HG03354 (cell line): ENCODE measurements at regions not wholly inside any gene's neighbourhood (a gene's known extent, or its start where the extent isn't known, plus 50 kb on each side); places are given as distances from the start of the nearest gene placed in this dataset.

ENCODE experiments used
- ATAC-seq: cut with Tn5 transposase; IDR thresholded peaks from one replicate; pipeline ENCODE4 v1.9.1; 2021; ENCODE audit warnings: mild to moderate bottlenecking; ENCODE audit not compliant: unreplicated experiment, poor library complexity, severe bottlenecking

DNA sequence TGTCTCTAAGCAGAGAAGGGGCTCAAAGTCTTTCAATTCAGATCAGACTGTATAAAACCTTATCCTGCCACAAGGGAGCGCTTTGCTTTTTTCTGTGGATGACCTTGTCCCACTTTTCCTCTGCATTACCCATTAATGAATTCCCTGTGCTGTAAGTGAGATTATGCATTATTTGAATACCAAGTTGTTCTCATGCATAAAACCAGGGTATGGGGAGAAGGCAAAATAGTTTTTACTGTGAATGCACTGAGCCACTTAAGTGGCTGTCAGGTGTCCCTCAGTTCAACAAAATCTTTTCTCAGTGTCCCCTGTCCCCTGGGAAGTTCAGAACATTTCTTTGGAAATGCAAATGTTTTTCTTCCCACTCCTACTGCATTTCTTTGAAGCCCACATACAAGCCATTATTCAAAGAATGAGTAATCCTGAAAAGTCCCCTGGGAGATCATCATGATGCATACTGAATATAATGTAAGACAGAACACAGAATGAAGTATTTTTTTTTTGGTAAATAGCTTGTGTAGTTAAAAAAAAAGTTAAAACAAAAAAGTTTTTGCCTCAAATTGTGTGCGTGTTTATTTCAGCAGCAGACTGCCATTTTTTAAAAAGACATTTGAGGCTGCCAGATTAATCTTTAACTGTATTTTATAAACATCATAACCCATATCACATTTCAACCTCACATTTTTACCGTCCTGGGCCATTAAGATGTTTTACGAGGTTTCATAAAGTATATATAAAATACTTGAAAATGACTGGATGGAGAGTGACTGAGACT is 506.7 kb upstream of the PCDH9 start:
- ATAC-seq: no peak

DNA sequence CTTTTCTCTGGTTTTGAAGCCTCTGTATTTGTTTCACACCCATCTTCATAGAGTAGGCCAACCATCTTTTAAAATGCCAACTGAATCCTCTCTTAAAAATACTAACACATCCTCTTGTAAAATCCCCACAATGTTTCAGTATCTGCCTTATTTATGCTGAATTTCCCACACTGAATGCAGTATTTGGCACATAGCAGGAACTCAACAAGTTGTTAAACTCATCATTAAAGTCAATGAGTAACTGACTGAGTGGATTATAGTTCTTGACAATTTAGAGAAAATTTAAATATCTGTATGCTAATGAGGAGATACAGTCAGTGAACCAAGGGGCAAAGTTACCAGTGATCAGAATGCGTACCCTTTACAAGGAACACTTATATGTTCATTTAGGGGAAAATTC is 505.5 kb upstream of the PCDH9 start:
- ATAC-seq: no peak

DNA sequence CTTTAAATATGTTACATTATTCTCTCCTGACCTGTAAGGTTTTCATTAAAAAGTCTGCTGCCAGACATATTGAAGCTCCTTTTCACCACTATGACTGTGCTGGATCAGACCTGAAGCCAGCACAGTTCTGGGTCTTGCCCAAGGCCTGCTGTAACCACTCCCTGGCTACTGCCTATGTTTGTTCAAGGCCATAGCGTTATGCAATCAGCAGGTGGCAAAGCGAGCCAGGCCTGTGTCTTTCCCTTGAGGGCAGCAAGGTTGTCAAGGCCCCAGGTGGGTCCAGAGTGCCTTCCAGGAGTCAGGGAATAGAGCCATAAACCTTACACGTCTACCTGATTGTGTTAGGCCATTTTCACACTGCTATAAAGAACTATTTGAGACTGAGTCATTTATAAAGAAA is 496.8 kb upstream of the PCDH9 start:
- ATAC-seq: no peak

GRCh38 chr13:67725999-67726398 is 495.9 kb upstream of the PCDH9 start:
- ATAC-seq: no peak

DNA sequence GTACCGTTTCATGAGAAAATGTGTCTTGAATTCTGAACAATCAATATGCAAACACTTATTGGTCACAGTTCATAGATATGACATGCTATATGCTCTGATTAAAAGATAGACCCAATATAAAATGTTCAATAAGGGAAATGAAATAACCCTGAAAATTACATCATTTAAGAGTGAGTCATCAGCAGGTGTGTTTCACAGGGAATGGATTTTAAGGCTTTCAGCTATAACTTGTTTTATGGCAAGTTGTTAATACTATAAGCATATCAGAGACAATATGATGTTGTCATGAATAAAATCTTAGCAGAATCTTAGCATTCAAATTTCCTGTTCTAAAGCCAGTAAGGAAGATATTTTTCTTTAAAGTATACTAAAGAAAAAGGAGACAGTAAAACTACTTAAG is 483.4 kb upstream of the PCDH9 start:
- no peak for ATAC-seq

DNA sequence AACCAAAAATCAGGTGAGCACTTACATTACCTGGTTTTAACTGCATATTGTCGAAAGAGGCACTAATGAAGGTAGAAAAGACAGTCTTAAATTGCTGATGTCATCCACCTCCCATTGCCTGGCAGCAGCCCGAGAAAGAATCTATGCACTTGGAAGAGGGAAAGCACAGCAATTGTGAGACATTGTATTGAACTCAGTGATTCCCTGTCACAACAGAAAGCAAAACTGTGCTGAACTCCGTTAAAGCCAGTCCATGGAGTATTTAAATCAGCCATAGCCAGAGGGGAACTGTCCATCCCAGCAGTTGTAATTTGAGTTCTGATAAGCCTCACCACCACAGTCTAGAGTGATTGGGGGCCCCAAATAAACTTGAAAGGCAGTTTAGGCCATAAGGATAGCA is 466.6 kb upstream of the PCDH9 start:
- no peak for ATAC-seq

DNA sequence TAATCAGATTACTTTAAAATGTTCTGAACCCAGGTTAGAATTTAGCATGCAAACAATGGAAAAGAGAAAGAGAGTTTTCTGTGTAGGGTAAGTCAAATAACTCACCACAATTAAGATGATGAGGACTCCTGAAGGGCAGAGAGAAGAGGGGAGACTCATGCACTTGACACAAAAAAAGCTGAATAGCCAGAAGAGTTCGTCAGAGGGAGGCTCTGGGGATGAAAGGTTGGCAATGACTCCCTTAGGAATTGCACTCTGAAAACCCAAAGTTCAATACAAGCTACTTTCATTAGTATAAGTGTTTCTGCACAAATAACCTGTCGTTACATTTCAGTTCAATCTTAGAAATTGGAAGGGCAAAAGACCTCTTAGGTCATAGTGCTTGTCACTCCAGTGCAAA is 434.4 kb upstream of the PCDH9 start:
- ATAC-seq: no peak

- ATAC-seq: no peak
Observed at GRCh38 chr13:67662997-67663396, 432.9 kb upstream of the PCDH9 start.

DNA sequence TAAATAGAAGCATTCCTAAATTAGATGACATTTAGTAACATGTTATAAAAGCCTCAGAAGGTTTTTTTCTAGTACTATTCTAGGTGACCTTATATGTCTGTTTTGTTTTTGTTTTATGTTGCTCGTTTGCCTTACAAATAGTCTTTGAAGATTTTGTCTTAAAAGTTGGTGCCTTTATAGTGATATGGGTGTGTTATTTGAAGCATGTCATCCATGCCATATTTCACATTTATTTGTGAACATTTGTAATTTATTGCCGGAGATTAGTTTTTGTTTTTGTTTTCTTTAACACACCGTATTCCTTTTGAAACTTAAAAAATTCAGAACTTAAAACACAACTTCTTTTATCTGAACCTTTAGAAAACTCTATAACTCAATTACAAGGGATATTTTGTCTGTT is 422.8 kb upstream of the PCDH9 start:
- no peak for ATAC-seq

GRCh38 chr13:67651908-67652465 is 421.9 kb upstream of the PCDH9 start:
- ATAC-seq: no peak

DNA sequence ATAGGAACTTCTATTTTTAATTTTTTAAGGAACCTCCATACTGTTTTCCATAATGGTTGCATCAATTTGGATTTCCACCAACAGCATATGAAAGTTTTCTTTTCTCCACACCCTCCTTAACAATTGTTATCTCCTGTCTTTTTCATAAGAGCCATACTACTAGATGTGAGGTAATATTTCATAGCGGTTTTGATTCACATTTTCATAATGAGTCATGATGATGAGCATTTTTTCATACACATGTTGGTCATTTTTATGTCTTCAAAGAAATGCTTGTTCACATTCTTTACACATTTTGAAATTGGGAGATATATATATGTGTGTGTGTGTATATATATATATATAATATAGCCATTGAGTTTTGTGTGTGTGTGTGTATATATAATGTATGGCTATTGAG is 420.3 kb upstream of the PCDH9 start:
- no peak for ATAC-seq

- ATAC-seq: no peak
Observed at GRCh38 chr13:67645874-67646467, 415.8 kb upstream of the PCDH9 start.

DNA sequence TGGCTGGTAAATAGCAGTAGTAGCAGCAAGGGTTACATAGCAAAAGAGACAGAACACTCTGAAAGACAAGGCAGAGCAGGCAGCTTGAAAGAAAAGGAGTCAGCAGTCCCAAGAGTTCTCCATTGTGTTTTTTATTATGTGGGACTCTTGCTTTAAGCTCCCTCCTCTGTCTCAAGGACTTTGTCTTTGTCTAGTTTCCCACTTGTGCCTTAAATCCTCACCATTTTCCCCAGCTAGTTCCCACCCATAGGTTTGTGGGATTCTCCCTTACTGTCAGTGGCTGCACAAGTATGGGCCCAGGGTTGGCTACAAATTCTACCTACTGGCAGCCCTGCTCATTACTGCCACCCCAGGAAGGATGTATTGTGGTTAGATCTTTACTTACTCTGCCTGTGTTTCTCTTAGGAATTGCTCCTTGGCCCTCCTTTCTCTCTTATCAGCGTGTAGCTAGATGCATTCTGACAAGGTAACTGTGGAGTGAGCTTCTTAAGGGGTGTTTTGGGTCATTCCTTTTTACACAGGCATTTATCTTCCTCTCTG is 413.4 kb upstream of the PCDH9 start:
- no peak for ATAC-seq

DNA sequence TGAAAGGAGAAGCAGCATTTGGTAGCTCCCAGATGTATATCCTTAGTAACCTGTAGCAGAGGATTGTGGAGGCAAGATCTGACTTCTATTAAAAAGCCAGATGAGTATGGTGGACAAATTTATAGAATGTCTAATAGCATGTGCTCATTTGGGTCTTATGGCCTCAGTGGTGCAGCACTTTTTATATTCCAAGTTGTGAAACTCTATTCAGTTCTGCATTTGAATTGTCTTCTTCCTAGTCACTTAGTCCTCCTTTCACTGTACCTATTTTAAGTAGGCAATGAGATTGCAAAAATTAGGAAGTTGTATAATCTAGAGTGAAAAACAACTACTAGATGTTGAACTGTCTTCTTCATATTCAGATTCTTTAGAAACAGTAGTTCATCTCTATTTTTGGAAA is 412.5 kb upstream of the PCDH9 start:
- ATAC-seq: no peak

- no peak for ATAC-seq
Observed at GRCh38 chr13:67635754-67636153, 405.6 kb upstream of the PCDH9 start.

DNA sequence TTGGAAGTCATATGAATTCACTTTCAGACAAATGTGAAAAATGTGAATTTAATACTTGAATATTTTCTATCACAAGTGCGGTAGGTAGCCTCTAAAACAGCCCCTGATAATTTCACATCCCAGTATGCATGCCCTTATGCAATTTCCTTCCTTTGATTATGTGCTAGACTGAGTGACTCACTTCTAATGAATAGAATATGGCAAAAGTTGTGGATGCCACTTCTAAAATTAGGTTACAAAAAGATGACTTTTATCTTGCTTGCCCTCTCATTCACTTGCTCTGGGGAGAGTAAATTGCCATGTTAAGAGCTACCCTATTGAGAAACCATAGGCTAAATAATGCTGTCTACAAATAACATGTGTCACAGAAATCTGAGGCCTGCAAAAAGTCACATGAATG is 402.5 kb upstream of the PCDH9 start:
- no peak for ATAC-seq

GRCh38 chr13:67630640-67631039 is 400.5 kb upstream of the PCDH9 start:
- ATAC-seq: no peak

DNA sequence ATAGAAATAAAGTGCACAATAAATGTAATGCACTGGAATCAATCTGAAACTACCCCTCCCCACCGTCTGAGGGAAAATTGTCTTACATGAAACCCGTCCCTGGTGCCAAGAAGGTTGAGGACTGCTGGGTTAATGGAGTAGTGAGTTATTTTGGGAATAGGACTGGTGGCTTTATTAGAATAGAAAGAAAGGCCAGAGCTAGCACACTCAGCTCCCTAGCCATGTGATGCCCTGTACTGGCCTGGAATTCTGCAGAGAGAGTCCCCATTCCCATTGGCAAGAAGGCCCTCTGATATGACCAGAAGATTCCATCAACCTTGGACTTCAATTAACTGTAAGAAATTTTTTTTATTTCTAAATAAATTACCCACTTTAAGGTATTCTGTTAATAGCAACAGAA is 393.5 kb upstream of the PCDH9 start:
- ATAC-seq: no peak

DNA sequence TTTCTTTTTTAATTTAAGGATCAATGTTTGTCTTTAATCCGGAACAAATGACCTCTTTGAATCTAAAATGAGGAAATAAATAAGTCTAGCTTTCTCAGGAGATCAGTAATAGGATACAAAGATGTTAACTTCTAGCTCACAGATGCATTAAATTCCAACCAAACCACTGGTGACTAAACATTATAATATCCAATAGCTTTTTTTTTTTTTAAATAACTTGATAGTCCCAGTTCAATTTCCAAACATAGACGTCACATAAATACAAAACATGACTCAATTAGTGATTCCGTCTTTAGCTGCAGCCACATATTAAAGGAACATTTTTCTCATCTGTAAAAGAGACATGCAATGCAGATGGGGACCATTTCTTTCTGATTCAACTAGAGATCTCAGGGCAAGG is 390.5 kb upstream of the PCDH9 start:
- ATAC-seq: no peak

DNA sequence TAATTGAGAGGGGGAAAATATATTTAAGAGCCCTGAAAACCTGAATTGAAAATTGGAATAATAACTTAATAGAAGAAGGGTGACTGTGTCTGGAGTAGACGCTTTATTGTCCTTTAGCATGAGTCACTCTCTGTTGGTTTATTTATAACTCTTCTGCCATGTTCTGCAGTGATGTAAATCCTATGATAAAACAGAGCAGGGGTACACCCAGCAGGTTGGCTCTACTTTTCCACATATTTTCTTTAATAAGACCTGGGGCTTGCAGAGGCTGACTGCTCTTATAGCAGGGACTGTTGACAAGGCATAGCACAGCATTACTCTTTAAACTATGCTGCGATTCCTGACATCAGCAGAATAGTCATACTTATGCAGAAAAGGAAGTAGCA is 389.9 kb upstream of the PCDH9 start:
- no peak for ATAC-seq

GRCh38 chr13:67619351-67619994 is 389.3 kb upstream of the PCDH9 start:
- no peak for ATAC-seq
